Liver (tissue), 3 donors: ENCODE measurements at regions not wholly inside any gene's neighbourhood (a gene's known extent, or its start where the extent isn't known, plus 50 kb on each side); places are given as distances from the start of the nearest gene placed in this dataset.

ENCODE experiments used
- EGR1 ChIP-seq, 2 donors: IDR thresholded peaks; 2 replicates each; pipeline ENCODE4 v1.6.1; 2016 to 2018; ENCODE audit warnings: antibody characterized with exemption in 2 of 2, low read depth in 2 of 2
- HNF4G ChIP-seq: IDR thresholded peaks from 2 replicates; pipeline ENCODE4 v1.6.1; 2016; ENCODE audit warnings: antibody characterized with exemption
- JUND ChIP-seq, 2 donors: IDR thresholded peaks; 2 replicates each; pipeline ENCODE4 v1.6.1; 2016; ENCODE audit warnings: antibody characterized with exemption in 2 of 2
- NR2F2 ChIP-seq: IDR thresholded peaks from 2 replicates; pipeline ENCODE4 v1.6.1; 2016; ENCODE audit warnings: antibody characterized with exemption
- RAD21 ChIP-seq, 2 donors: IDR thresholded peaks; 2 replicates each; pipeline ENCODE4 v1.6.1; 2016; ENCODE audit warnings: antibody characterized with exemption in 2 of 2, mild to moderate bottlenecking in 2 of 2
- RXRA ChIP-seq, 2 donors: IDR thresholded peaks; 2 replicates each; pipeline ENCODE4 v1.6.1; 2017 to 2018; ENCODE audit warnings: antibody characterized with exemption in 2 of 2, mild to moderate bottlenecking in 1 of 2
- TAF1 ChIP-seq: conservative IDR thresholded peaks from 2 replicates; pipeline ENCODE4 v1.6.1; 2016; ENCODE audit warnings: antibody characterized with exemption, mild to moderate bottlenecking
- YY1 ChIP-seq: IDR thresholded peaks from 2 replicates; pipeline ENCODE4 v1.6.1; 2016; ENCODE audit warnings: antibody characterized with exemption, mild to moderate bottlenecking
- TF ChIP-seq, protein P1 (sequence below): fragments of 150-350 bp; IDR thresholded peaks from 2 replicates; pipeline ENCODE4 v1.5.1; 2017; ENCODE audit warnings: improper control_type of control experiment, low read depth, low read length; ENCODE audit not compliant: missing input control
- TF ChIP-seq, protein P2 (sequence below): IDR thresholded peaks from 2 replicates; pipeline ENCODE4 v1.6.1; 2016; ENCODE audit warnings: antibody characterized with exemption
- TF ChIP-seq, protein P3 (sequence below): IDR thresholded peaks from 2 replicates; pipeline ENCODE4 v1.6.1; 2016; ENCODE audit warnings: antibody characterized with exemption
- TF ChIP-seq, protein P4 (sequence below): IDR thresholded peaks from 2 replicates; pipeline ENCODE4 v1.6.1; 2016; ENCODE audit warnings: antibody characterized with exemption, mild to moderate bottlenecking
- TF ChIP-seq, protein P5 (sequence below): IDR thresholded peaks from 2 replicates; pipeline ENCODE4 v1.6.1; 2016; ENCODE audit warnings: antibody characterized with exemption
- donor health status: healthy.
- donor health status: healthy.

DNA sequence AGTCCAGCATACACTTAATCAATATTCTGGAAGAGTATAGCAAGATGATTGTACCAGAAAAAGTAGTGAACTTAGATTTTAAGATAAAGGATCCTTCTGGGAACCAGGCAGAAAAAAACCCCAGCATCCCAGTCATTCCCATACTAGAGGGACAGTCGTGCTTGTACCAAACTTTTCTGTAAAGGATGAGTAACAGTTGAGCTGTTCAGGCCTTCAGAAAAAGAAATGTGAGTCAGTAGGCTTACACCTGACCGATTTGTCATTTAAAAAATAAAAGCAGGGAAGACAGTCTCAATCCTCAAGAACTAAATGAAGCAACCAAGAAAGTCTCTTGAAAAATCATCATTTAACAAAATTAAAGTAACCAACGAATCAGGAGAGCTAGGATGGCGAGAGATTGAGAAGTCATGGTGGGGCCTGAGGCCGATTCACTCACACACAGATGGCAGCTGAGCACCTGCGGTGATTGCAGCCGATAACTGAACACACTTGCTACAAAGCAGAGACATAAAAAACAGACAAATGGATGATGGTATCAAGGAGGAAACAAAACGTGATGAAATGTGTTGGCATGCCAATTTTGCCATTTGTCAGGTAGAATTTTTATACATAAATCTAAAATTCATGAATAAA lies 170.0 kb upstream of the ALKAL2 start:
- TF ChIP-seq, protein P1, sequence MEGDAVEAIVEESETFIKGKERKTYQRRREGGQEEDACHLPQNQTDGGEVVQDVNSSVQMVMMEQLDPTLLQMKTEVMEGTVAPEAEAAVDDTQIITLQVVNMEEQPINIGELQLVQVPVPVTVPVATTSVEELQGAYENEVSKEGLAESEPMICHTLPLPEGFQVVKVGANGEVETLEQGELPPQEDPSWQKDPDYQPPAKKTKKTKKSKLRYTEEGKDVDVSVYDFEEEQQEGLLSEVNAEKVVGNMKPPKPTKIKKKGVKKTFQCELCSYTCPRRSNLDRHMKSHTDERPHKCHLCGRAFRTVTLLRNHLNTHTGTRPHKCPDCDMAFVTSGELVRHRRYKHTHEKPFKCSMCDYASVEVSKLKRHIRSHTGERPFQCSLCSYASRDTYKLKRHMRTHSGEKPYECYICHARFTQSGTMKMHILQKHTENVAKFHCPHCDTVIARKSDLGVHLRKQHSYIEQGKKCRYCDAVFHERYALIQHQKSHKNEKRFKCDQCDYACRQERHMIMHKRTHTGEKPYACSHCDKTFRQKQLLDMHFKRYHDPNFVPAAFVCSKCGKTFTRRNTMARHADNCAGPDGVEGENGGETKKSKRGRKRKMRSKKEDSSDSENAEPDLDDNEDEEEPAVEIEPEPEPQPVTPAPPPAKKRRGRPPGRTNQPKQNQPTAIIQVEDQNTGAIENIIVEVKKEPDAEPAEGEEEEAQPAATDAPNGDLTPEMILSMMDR: no peak
- TF ChIP-seq, protein P2, sequence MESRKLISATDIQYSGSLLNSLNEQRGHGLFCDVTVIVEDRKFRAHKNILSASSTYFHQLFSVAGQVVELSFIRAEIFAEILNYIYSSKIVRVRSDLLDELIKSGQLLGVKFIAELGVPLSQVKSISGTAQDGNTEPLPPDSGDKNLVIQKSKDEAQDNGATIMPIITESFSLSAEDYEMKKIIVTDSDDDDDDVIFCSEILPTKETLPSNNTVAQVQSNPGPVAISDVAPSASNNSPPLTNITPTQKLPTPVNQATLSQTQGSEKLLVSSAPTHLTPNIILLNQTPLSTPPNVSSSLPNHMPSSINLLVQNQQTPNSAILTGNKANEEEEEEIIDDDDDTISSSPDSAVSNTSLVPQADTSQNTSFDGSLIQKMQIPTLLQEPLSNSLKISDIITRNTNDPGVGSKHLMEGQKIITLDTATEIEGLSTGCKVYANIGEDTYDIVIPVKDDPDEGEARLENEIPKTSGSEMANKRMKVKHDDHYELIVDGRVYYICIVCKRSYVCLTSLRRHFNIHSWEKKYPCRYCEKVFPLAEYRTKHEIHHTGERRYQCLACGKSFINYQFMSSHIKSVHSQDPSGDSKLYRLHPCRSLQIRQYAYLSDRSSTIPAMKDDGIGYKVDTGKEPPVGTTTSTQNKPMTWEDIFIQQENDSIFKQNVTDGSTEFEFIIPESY: no peak
- TF ChIP-seq HNF4G (no peak), TAF1 (no peak), RXRA (IDR thresholded peaks at IDR 0.05) (no peak), JUND (IDR thresholded peaks at IDR 0.05) (no peak), EGR1 (IDR thresholded peaks at IDR 0.05; ENCODE audit: low read depth in 2 of 2) (no peak), YY1 (no peak), RAD21 (IDR thresholded peaks at IDR 0.05) (no peak), NR2F2 (no peak)
- TF ChIP-seq, protein P3, sequence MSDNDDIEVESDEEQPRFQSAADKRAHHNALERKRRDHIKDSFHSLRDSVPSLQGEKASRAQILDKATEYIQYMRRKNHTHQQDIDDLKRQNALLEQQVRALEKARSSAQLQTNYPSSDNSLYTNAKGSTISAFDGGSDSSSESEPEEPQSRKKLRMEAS: no peak
- TF ChIP-seq, protein P4, sequence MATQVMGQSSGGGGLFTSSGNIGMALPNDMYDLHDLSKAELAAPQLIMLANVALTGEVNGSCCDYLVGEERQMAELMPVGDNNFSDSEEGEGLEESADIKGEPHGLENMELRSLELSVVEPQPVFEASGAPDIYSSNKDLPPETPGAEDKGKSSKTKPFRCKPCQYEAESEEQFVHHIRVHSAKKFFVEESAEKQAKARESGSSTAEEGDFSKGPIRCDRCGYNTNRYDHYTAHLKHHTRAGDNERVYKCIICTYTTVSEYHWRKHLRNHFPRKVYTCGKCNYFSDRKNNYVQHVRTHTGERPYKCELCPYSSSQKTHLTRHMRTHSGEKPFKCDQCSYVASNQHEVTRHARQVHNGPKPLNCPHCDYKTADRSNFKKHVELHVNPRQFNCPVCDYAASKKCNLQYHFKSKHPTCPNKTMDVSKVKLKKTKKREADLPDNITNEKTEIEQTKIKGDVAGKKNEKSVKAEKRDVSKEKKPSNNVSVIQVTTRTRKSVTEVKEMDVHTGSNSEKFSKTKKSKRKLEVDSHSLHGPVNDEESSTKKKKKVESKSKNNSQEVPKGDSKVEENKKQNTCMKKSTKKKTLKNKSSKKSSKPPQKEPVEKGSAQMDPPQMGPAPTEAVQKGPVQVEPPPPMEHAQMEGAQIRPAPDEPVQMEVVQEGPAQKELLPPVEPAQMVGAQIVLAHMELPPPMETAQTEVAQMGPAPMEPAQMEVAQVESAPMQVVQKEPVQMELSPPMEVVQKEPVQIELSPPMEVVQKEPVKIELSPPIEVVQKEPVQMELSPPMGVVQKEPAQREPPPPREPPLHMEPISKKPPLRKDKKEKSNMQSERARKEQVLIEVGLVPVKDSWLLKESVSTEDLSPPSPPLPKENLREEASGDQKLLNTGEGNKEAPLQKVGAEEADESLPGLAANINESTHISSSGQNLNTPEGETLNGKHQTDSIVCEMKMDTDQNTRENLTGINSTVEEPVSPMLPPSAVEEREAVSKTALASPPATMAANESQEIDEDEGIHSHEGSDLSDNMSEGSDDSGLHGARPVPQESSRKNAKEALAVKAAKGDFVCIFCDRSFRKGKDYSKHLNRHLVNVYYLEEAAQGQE: no peak
- TF ChIP-seq, protein P5, sequence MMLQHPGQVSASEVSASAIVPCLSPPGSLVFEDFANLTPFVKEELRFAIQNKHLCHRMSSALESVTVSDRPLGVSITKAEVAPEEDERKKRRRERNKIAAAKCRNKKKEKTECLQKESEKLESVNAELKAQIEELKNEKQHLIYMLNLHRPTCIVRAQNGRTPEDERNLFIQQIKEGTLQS: no peak
